A549 (cell line): ENCODE measurements at regions not wholly inside any gene's neighbourhood (a gene's known extent, or its start where the extent isn't known, plus 50 kb on each side); places are given as distances from the start of the nearest gene placed in this dataset.

Source experiments
- ATAC-seq, 2 experiments: fragments of 200-7000 bp in 1 of 2; fragments of >200 bp in 1 of 2; cut with Nextera tagmentation in 1 of 2; cut with Tn5 transposase in 1 of 2; 3 replicates each; pipeline versions ENCODE4 v1.8.0 to v1.9.1; 2018 to 2020; ENCODE audit warnings: mild to moderate bottlenecking in 1 of 2, moderate library complexity in 1 of 2
- CTCF ChIA-PET: fragments of 300-600 bp; sonication (Branson Sonifier 250); formaldehyde crosslinking; extraction: SDS; loops from one replicate; lab custom pipeline; 2021; ENCODE audit warnings: antibody characterized with exemption, inconsistent platforms; lab: Yijun Ruan, JAX
- POLR2A ChIA-PET: fragments of 350-600 bp; formaldehyde crosslinking; extraction: SDS; loops from one replicate; lab custom pipeline; 2021; ENCODE audit warnings: antibody characterized with exemption, inconsistent platforms; lab: Yijun Ruan, JAX
- DNase-seq, 2 experiments: peaks; one replicate each; pipeline versions ENCODE4 v3.0.0 to v3.0.0-alpha.2; 2011 to 2016; ENCODE audit warnings: low read depth in 1 of 2, low spot score in 1 of 2
- FAIRE-seq: peaks from 2 replicates; lab custom pipeline; 2011; peaks lifted over from hg19 to GRCh38; lab: Jason Lieb, UNC
- H3K27ac ChIP-seq, 2 experiments: fragments of >200 bp; sonication (Bioruptor Twin); formaldehyde crosslinking; 3 replicates each; pipeline ENCODE4 v1.5.1; 2016 to 2017
- H3K4me1 ChIP-seq: fragments of >200 bp; sonication (Bioruptor Twin); formaldehyde crosslinking; 3 replicates; pipeline ENCODE4 v1.6.1; 2016
- H3K4me2 ChIP-seq: fragments of >200 bp; sonication (Bioruptor Twin); formaldehyde crosslinking; 3 replicates; pipeline ENCODE4 v1.6.1; 2016
- H3K4me3 ChIP-seq: fragments of >200 bp; sonication (Bioruptor Twin); formaldehyde crosslinking; 3 replicates; pipeline ENCODE4 v1.5.1; 2016
- H3K9me3 ChIP-seq: fragments of >200 bp; sonication (Bioruptor Twin); formaldehyde crosslinking; 3 replicates; pipeline ENCODE4 v1.6.1; 2016
- BHLHE40 ChIP-seq: IDR thresholded peaks from 2 replicates; pipeline ENCODE4 v1.6.1; 2012; ENCODE audit warnings: low read depth, low read length, inconsistent platforms
- CHD2 ChIP-seq: fragments of 150-350 bp; IDR thresholded peaks from 2 replicates; pipeline ENCODE4 v1.6.1; 2014; ENCODE audit warnings: low read length; ENCODE audit not compliant: partially characterized antibody
- CHD4 ChIP-seq: fragments of 200-600 bp; sonication (generic); IDR thresholded peaks from 2 replicates; pipeline ENCODE4 v1.6.1; 2016; ENCODE audit warnings: antibody characterized with exemption, mild to moderate bottlenecking, borderline replicate concordance
- EHMT2 ChIP-seq: fragments of 200-600 bp; sonication (generic); IDR thresholded peaks from 2 replicates; pipeline ENCODE4 v1.6.1; 2016; ENCODE audit warnings: antibody characterized with exemption, low read depth, mild to moderate bottlenecking, moderate library complexity
- EP300 ChIP-seq, 2 experiments: fragments of >200 bp; sonication (Bioruptor Twin); formaldehyde crosslinking; IDR thresholded peaks; 2 replicates in 1 of 2; 3 replicates in 1 of 2; pipeline ENCODE4 v1.6.1; 2016 to 2017
- ESRRA ChIP-seq: fragments of 150-350 bp; IDR thresholded peaks from 2 replicates; pipeline ENCODE4 v1.6.1; 2014; ENCODE audit warnings: mild to moderate bottlenecking, low read length, borderline replicate concordance
- FOSB ChIP-seq: fragments of 250-450 bp; sonication (Bioruptor Pico); IDR thresholded peaks from 2 replicates; pipeline ENCODE4 v1.5.0; 2020; ENCODE audit warnings: mild to moderate bottlenecking, moderate library complexity
- GATA3 ChIP-seq: IDR thresholded peaks from 2 replicates; pipeline ENCODE4 v1.6.1; 2012; ENCODE audit warnings: borderline replicate concordance
- HDAC2 ChIP-seq: fragments of 200-600 bp; sonication (generic); IDR thresholded peaks from 2 replicates; pipeline ENCODE4 v1.6.1; 2016
- HOXA7 ChIP-seq: fragments of 250-450 bp; sonication (Bioruptor Pico); IDR thresholded peaks from 2 replicates; pipeline ENCODE4 v1.5.0; 2020; ENCODE audit warnings: mild to moderate bottlenecking, moderate library complexity
- JUN ChIP-seq, 2 experiments: fragments of >200 bp; sonication (Bioruptor Twin); formaldehyde crosslinking; IDR thresholded peaks; 2 replicates in 1 of 2; 3 replicates in 1 of 2; pipeline ENCODE4 v1.6.1; 2016 to 2017
- JUNB ChIP-seq: fragments of >200 bp; sonication (Bioruptor Twin); formaldehyde crosslinking; IDR thresholded peaks from 2 replicates; pipeline ENCODE4 v1.6.1; 2016
- MAFK ChIP-seq: fragments of 450-650 bp; IDR thresholded peaks from 2 replicates; pipeline ENCODE4 v1.6.1; 2014; ENCODE audit not compliant: partially characterized antibody
- MAZ ChIP-seq: fragments of 150-350 bp; IDR thresholded peaks from 2 replicates; pipeline ENCODE4 v1.6.1; 2014; ENCODE audit warnings: antibody characterized with exemption, low read depth, low read length, borderline replicate concordance
- POLR2A ChIP-seq: IDR thresholded peaks from 2 replicates; pipeline ENCODE4 v1.6.1; 2012; ENCODE audit warnings: mild to moderate bottlenecking, low read length
- RARB ChIP-seq: fragments of 250-450 bp; sonication (Bioruptor Pico); IDR thresholded peaks from 2 replicates; pipeline ENCODE4 v1.8.0; 2021; ENCODE audit warnings: mild to moderate bottlenecking, moderate library complexity
- SMC3 ChIP-seq: fragments of >200 bp; sonication (Bioruptor Twin); formaldehyde crosslinking; IDR thresholded peaks from 3 replicates; pipeline ENCODE4 v1.6.1; 2018; ENCODE audit warnings: inconsistent platforms
- SREBF2 ChIP-seq: fragments of 450-650 bp; IDR thresholded peaks from 2 replicates; pipeline ENCODE4 v1.6.1; 2014; ENCODE audit warnings: mild to moderate bottlenecking, moderate library complexity
- TFCP2L1 ChIP-seq: fragments of 250-450 bp; sonication (Bioruptor Pico); IDR thresholded peaks from 2 replicates; pipeline ENCODE4 v1.5.0; 2021; ENCODE audit warnings: mild to moderate bottlenecking
- TP53 ChIP-seq: fragments of 250-450 bp; sonication (Bioruptor Pico); IDR thresholded peaks from 2 replicates; pipeline ENCODE4 v1.5.0; 2021; ENCODE audit warnings: mild to moderate bottlenecking, moderate library complexity
- ZC3H11A ChIP-seq: fragments of 450-650 bp; IDR thresholded peaks from 2 replicates; pipeline ENCODE4 v1.6.1; 2014; ENCODE audit warnings: antibody characterized with exemption, mild to moderate bottlenecking
- ZFP36 ChIP-seq: fragments of 450-650 bp; IDR thresholded peaks from 2 replicates; pipeline ENCODE4 v1.6.1; 2014; ENCODE audit warnings: borderline replicate concordance; ENCODE audit not compliant: partially characterized antibody
- ZSCAN20 ChIP-seq: fragments of 250-450 bp; sonication (Bioruptor Pico); IDR thresholded peaks from 2 replicates; pipeline ENCODE4 v1.8.0; 2022; ENCODE audit warnings: mild to moderate bottlenecking, moderate library complexity
- WGBS: methylation state at CpG from one replicate; pipeline ENCODE4 v1.1.6; 2017; ENCODE audit errors: missing lambda C conversion rate; 5-methylcytosine and 5-hydroxymethylcytosine counted together
- TF ChIP-seq, protein P1 (sequence below): fragments of >200 bp; sonication (Bioruptor Twin); formaldehyde crosslinking; IDR thresholded peaks from 3 replicates; pipeline ENCODE4 v1.6.1; 2016
- TF ChIP-seq, protein P2 (sequence below): fragments of 450-650 bp; IDR thresholded peaks from 2 replicates; pipeline ENCODE4 v1.6.1; 2014; ENCODE audit warnings: antibody characterized with exemption
- TF ChIP-seq, protein P3 (sequence below): fragments of 200-600 bp; sonication (generic); IDR thresholded peaks from 2 replicates; pipeline ENCODE4 v1.6.1; 2016; ENCODE audit warnings: antibody characterized with exemption, mild to moderate bottlenecking, moderate library complexity
- TF ChIP-seq, protein P4 (sequence below): fragments of >200 bp; sonication (Bioruptor Twin); formaldehyde crosslinking; IDR thresholded peaks from 2 replicates; pipeline ENCODE4 v1.6.1; 2016
- TF ChIP-seq, protein P5 (sequence below): IDR thresholded peaks from 2 replicates; pipeline ENCODE4 v1.6.1; 2012

DNA sequence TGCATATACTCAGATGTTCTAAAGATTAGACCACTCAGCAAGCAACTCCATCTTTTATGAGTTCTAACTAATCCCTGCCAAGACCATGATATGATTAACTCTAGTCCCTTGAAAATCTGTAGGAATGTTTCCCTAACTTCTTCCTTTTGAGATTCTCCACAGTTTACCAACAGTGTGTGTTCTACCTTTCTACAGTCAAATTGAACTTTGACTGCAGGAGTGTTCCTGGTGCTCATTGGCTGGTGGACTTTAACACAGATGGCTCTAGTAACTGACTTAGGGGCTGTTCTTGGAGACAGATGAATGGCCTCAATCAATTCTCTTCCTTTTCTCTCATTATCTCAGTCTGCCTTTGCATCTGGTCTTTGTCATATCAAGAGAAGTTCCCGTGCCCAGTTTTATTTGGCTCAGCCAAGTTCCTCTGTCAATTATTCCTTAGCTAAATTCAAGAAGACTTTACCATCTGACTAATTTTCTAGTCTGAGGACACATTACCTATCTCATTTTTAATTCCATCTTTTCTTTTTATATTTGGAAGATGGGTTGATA, 643.9 kb upstream of the CAMK1G start (continued):
- TF ChIP-seq, protein P1, sequence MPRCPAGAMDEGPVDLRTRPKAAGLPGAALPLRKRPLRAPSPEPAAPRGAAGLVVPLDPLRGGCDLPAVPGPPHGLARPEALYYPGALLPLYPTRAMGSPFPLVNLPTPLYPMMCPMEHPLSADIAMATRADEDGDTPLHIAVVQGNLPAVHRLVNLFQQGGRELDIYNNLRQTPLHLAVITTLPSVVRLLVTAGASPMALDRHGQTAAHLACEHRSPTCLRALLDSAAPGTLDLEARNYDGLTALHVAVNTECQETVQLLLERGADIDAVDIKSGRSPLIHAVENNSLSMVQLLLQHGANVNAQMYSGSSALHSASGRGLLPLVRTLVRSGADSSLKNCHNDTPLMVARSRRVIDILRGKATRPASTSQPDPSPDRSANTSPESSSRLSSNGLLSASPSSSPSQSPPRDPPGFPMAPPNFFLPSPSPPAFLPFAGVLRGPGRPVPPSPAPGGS = no peak
- TF ChIP-seq JUNB (no peak), ESRRA (no peak), HDAC2 (no peak)

DNA sequence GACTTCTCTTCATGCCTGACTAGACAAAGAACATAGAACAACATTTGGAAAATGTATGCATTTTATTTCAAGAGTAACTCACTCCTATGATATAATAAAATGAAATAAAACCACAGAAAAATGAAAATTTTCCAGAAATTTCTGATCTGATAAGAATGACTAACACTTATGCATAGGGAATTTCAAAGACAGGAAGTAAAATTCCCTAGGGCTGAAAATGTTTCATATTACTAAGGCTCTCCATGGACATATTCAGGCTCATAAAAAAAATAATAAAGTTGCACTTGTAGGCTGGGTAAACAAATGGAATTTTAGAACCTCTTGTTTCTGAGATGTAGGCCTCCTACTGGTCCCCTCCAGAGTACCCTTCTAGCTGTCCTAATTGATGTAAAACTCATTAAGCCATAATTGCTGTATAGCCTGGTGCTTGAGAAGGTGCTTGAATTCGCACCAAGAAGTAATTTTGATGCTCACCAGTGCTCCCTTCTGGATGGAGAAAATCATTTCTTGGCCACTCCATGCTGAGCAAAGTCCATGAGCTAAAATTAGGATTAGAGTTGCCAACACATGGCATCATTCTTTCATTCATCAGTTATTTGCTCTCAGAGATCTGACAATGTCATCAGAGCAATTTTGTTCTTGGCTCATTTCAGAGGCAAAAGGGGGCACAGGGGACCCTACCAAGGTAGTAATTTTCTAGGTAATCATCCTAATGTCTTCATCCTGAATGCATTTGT, 641.0 kb upstream of the CAMK1G start:
- ATAC-seq = no peak
- TF ChIP-seq HDAC2 = no peak
- TF ChIP-seq TFCP2L1 (CRISPR knock-in tag) = no peak
- TF ChIP-seq, protein P2, sequence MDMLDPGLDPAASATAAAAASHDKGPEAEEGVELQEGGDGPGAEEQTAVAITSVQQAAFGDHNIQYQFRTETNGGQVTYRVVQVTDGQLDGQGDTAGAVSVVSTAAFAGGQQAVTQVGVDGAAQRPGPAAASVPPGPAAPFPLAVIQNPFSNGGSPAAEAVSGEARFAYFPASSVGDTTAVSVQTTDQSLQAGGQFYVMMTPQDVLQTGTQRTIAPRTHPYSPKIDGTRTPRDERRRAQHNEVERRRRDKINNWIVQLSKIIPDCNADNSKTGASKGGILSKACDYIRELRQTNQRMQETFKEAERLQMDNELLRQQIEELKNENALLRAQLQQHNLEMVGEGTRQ = no peak
- TF ChIP-seq ZSCAN20 = no peak
- no peak for TF ChIP-seq TP53 (CRISPR knock-in tag)
- no peak for TF ChIP-seq BHLHE40
- TF ChIP-seq CHD2 = no peak
- TF ChIP-seq, all 56 proteins: peak for 0
- DNase-seq (no peak), FAIRE-seq (no peak)
- Histone ChIP-seq H3K27ac (no peak overlapping the region), H3K9me3 (no peaks in the 10 kb centered on the region), H3K4me3 (no peak overlapping the region), H3K4me2 (no peak overlapping the region), H3K4me1 (no peaks in the 10 kb centered on the region)
- ChIA-PET CTCF (no interaction called here), POLR2A (no interaction called here)
- WGBS = 0% methylated on average over 1 of the region's 1 CpG

DNA sequence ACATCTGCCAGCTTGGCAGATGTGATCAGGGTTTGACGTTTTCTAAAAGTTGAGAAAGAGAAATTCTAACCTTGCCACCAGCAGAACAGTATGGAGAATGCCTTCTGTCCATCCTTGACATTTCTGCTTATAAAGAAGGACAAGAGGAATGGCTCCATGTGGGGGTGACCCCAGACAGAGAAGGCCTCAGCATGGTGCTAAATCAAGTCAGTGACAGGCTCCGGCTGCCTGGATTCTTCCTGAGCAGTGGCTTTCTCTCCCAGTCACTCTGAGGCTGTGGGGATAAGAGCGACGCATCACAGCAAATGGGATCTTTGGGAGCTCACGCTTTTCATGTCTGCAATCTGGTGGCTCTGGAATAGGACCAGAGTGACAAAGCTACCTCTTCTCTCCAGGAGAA, 640.2 kb upstream of the CAMK1G start:
- Histone ChIP-seq H3K9me3 (no peaks in the 10 kb centered on the region), H3K27ac (no peak overlapping the region), H3K4me1 (no peaks in the 10 kb centered on the region)
- POLR2A ChIA-PET = no interaction called here
- ATAC-seq = no peak
- WGBS = 68% methylated on average over 5 of the region's 5 CpGs
- FAIRE-seq = no peak
- no peak for TF ChIP-seq ZFP36
- no peak for TF ChIP-seq GATA3
- no peak for TF ChIP-seq SMC3
- TF ChIP-seq ZC3H11A = no peak
- TF ChIP-seq MAZ = no peak
- TF ChIP-seq, protein P3, sequence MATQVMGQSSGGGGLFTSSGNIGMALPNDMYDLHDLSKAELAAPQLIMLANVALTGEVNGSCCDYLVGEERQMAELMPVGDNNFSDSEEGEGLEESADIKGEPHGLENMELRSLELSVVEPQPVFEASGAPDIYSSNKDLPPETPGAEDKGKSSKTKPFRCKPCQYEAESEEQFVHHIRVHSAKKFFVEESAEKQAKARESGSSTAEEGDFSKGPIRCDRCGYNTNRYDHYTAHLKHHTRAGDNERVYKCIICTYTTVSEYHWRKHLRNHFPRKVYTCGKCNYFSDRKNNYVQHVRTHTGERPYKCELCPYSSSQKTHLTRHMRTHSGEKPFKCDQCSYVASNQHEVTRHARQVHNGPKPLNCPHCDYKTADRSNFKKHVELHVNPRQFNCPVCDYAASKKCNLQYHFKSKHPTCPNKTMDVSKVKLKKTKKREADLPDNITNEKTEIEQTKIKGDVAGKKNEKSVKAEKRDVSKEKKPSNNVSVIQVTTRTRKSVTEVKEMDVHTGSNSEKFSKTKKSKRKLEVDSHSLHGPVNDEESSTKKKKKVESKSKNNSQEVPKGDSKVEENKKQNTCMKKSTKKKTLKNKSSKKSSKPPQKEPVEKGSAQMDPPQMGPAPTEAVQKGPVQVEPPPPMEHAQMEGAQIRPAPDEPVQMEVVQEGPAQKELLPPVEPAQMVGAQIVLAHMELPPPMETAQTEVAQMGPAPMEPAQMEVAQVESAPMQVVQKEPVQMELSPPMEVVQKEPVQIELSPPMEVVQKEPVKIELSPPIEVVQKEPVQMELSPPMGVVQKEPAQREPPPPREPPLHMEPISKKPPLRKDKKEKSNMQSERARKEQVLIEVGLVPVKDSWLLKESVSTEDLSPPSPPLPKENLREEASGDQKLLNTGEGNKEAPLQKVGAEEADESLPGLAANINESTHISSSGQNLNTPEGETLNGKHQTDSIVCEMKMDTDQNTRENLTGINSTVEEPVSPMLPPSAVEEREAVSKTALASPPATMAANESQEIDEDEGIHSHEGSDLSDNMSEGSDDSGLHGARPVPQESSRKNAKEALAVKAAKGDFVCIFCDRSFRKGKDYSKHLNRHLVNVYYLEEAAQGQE = no peak
- TF ChIP-seq HOXA7 (CRISPR knock-in tag) = no peak
- TF ChIP-seq POLR2A = no peak
- TF ChIP-seq ZSCAN20 = no peak
- no peak for TF ChIP-seq JUN (IDR thresholded peaks at IDR 0.05)
- no peak for TF ChIP-seq EHMT2
- TF ChIP-seq ESRRA = no peak
- no peak for TF ChIP-seq MAFK
- TF ChIP-seq CHD4 = no peak
- TF ChIP-seq SREBF2 = no peak
- TF ChIP-seq RARB = no peak
- no peak for TF ChIP-seq EP300 (IDR thresholded peaks at IDR 0.05)
- no peak for TF ChIP-seq FOSB (CRISPR knock-in tag)
- TF ChIP-seq, protein P4, sequence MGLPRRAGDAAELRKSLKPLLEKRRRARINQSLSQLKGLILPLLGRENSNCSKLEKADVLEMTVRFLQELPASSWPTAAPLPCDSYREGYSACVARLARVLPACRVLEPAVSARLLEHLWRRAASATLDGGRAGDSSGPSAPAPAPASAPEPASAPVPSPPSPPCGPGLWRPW = no peak
- TF ChIP-seq, protein P5, sequence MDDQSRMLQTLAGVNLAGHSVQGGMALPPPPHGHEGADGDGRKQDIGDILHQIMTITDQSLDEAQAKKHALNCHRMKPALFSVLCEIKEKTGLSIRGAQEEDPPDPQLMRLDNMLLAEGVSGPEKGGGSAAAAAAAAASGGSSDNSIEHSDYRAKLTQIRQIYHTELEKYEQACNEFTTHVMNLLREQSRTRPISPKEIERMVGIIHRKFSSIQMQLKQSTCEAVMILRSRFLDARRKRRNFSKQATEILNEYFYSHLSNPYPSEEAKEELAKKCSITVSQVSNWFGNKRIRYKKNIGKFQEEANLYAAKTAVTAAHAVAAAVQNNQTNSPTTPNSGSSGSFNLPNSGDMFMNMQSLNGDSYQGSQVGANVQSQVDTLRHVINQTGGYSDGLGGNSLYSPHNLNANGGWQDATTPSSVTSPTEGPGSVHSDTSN = no peak
- TF ChIP-seq, all 56 proteins: peak for 0
- CTCF ChIA-PET = no interaction called here
- no peak for DNase-seq
- H3K4me2 ChIP-seq = no peak overlapping the region
- no peak overlapping the region for H3K4me3 ChIP-seq
